ENCODE measurements at regions not wholly inside any gene's neighbourhood (a gene's known extent, or its start where the extent isn't known, plus 50 kb on each side); places are given as distances from the start of the nearest gene placed in this dataset.

DNA sequence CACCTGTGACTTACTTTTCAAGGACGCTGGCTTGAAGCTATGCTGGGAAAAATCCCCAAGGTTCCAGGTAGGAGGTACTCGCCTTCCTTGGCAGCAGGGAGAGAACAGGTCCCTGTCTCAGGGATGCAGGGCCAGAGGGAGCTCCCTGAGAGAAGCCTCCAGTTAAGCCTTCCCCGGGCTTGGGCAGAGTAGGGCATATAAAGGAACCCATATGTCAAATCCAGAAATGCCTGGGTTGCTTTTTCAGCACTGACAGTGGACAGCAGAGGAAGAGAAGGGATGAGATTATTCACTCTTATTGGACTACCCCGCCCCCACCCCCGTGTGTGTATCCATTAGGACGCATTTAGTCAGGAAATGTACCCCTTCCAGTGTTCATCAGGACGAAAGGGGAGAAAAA is 89.3 kb upstream of the TEX51 start:
- 50 to 63% (median 56%) methylated on average over 7 of the region's 7 CpGs for WGBS, 5 donors
- H3K27ac ChIP-seq: no peak overlapping the region
- intact Hi-C loops (cut with DNase I; ENCODE audit: low total_unique reads): no loop called here
- peaks cover 0 to 9% (median 2%) of the 10 kb centered on the region in 8 donors for H3K9me3 ChIP-seq
- TF ChIP-seq POLR2A (IDR thresholded peaks at IDR 0.05) (no peak), POLR2AphosphoS5 (IDR thresholded peaks at IDR 0.05) (no peak)
- TF ChIP-seq, protein P1, sequence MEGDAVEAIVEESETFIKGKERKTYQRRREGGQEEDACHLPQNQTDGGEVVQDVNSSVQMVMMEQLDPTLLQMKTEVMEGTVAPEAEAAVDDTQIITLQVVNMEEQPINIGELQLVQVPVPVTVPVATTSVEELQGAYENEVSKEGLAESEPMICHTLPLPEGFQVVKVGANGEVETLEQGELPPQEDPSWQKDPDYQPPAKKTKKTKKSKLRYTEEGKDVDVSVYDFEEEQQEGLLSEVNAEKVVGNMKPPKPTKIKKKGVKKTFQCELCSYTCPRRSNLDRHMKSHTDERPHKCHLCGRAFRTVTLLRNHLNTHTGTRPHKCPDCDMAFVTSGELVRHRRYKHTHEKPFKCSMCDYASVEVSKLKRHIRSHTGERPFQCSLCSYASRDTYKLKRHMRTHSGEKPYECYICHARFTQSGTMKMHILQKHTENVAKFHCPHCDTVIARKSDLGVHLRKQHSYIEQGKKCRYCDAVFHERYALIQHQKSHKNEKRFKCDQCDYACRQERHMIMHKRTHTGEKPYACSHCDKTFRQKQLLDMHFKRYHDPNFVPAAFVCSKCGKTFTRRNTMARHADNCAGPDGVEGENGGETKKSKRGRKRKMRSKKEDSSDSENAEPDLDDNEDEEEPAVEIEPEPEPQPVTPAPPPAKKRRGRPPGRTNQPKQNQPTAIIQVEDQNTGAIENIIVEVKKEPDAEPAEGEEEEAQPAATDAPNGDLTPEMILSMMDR (IDR thresholded peaks at IDR 0.05 in 8 of 11, conservative IDR thresholded peaks at IDR 0.05 in 3 of 11): no peak
- H3K4me1 ChIP-seq: no peaks in the 10 kb centered on the region
- no peak for DNase-seq
- no peak overlapping the region for H3K4me3 ChIP-seq
- H3K36me3 ChIP-seq: no peaks in the 10 kb centered on the region
- peaks cover 0 to 5% (median 0%) of the 10 kb centered on the region in 7 donors for H3K27me3 ChIP-seq (replicated peaks in 1 of 7)

DNA sequence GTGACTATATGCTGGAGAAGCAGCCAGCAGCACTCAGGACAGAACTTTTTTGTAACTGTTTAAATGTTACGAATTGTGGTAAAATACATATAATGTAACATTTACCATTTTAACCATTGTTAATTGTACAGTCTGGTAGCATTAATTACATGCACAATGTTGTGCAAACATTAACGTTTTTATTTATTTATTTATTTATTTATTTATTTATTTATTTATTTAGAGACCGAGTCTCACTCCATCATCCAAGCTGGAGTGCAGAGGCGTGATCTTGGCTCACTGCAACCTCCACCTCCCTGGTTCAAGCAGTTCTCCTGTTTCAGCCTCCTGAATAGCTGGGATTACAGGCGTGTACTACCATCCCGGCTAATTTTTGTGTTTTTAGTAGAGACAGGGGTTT is 88.7 kb upstream of the TEX51 start:
- no peak for DNase-seq
- Histone ChIP-seq H3K27ac (no peak overlapping the region), H3K9me3 (peaks cover 0 to 9% (median 2%) of the 10 kb centered on the region in 8 donors), H3K27me3 (replicated peaks in 1 of 7) (peaks cover 0 to 5% (median 0%) of the 10 kb centered on the region in 7 donors), H3K4me3 (no peak overlapping the region), H3K4me1 (no peaks in the 10 kb centered on the region), H3K36me3 (no peaks in the 10 kb centered on the region)
- WGBS, 5 donors: 82 to 95% (median 88%) methylated on average over 6 of the region's 6 CpGs
- TF ChIP-seq POLR2AphosphoS5 (IDR thresholded peaks at IDR 0.05) (no peak), POLR2A (IDR thresholded peaks at IDR 0.05) (no peak)
- TF ChIP-seq, protein P1 (IDR thresholded peaks at IDR 0.05 in 8 of 11, conservative IDR thresholded peaks at IDR 0.05 in 3 of 11): no peak
- intact Hi-C loops (cut with DNase I; ENCODE audit: low total_unique reads): no loop called here

DNA sequence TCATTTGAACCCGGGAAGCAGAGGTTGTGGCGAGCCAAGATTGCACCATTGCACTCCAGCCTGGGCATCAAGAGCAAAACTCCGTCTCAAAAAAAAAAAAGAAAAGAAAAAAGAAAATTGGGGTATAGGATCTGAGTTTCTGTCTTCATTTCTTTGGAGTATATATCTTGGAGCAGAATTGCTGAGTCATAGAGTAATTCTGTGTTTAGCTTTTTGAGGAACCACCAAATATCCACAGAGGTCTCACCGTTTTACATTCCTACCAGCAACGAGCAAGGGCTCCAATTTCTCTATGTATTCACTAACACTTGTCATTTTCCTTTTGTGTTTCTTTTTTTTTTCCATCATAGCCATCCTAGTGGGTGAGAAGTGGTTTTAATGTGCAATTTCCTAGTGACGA is 87.6 kb upstream of the TEX51 start:
- TF ChIP-seq POLR2A (IDR thresholded peaks at IDR 0.05) (no peak), POLR2AphosphoS5 (IDR thresholded peaks at IDR 0.05) (no peak)
- TF ChIP-seq, protein P1 (IDR thresholded peaks at IDR 0.05 in 8 of 11, conservative IDR thresholded peaks at IDR 0.05 in 3 of 11): no peak
- H3K27ac ChIP-seq: no peak overlapping the region
- intact Hi-C loops (cut with DNase I; ENCODE audit: low total_unique reads): no loop called here
- peaks cover 0 to 9% (median 2%) of the 10 kb centered on the region in 8 donors for H3K9me3 ChIP-seq
- no peaks in the 10 kb centered on the region for H3K4me1 ChIP-seq
- DNase-seq: no peak
- no peaks in the 10 kb centered on the region for H3K36me3 ChIP-seq
- no peak overlapping the region for H3K4me3 ChIP-seq
- WGBS, 5 donors: 40 to 62% (median 50%) methylated on average over 6 of the region's 6 CpGs
- peaks cover 0 to 10% (median 0%) of the 10 kb centered on the region in 7 donors for H3K27me3 ChIP-seq (replicated peaks in 1 of 7)

DNA sequence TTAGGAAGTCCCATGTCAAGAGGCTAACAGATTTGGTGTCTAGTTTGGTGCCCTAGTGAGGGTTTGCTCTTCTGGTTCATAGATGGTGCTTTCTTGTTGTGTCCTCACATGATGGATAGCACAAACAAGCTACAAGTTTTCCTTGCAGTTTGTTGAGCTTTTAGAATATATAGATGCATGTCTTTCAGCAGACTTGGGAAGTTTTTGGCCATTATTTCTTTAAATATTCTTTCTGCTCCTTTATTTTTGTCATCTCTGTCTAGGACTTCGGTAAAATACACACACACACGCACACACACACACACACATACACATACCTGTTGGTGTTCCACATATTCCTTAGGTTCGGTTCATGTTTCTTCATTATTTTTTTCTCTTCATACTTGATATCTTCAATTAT is 81.5 kb upstream of the TEX51 start:
- Histone ChIP-seq H3K36me3 (no peaks in the 10 kb centered on the region), H3K27ac (no peak overlapping the region), H3K27me3 (replicated peaks in 1 of 7) (peaks cover 0 to 11% (median 0%) of the 10 kb centered on the region in 7 donors), H3K4me1 (no peaks in the 10 kb centered on the region), H3K4me3 (no peak overlapping the region), H3K9me3 (peaks cover 0 to 14% (median 2%) of the 10 kb centered on the region in 8 donors)
- DNase-seq: no peak
- TF ChIP-seq POLR2A (IDR thresholded peaks at IDR 0.05) (no peak), POLR2AphosphoS5 (IDR thresholded peaks at IDR 0.05) (no peak)
- TF ChIP-seq, protein P1 (IDR thresholded peaks at IDR 0.05 in 8 of 11, conservative IDR thresholded peaks at IDR 0.05 in 3 of 11): no peak
- intact Hi-C loops (cut with DNase I; ENCODE audit: low total_unique reads): no loop called here
- 87 to 97% (median 94%) methylated on average over 3 of the region's 3 CpGs for WGBS, 5 donors
